ENCODE measurements at regions not wholly inside any gene's neighbourhood (a gene's known extent, or its start where the extent isn't known, plus 50 kb on each side); places are given as distances from the start of the nearest gene placed in this dataset.

- no peaks in the 10 kb centered on the region for H3K27me3 ChIP-seq (ENCODE audit: insufficient read depth, poor library complexity, severe bottlenecking)
- TF ChIP-seq REST (IDR thresholded peaks at IDR 0.05; ENCODE audit: insufficient replicate concordance, low read depth) = no peak
- no peak for TF ChIP-seq POLR2AphosphoS5 (IDR thresholded peaks at IDR 0.05; ENCODE audit: low read depth)
- TF ChIP-seq SPI1 (IDR thresholded peaks at IDR 0.05; ENCODE audit: borderline replicate concordance, low read depth) = no peak
- TF ChIP-seq GABPA (IDR thresholded peaks at IDR 0.05; ENCODE audit: low read depth) = no peak
- no peak for TF ChIP-seq CTCF (IDR thresholded peaks at IDR 0.05; ENCODE audit: insufficient read depth, low read length)
- H3K27ac ChIP-seq (replicated peaks) = no peak overlapping the region
- DNase-seq (ENCODE audit: low read depth in 1 of 2, low spot score in 1 of 2) = no peak
- H3K4me3 ChIP-seq (replicated peaks; ENCODE audit: insufficient read depth, low read length) = no peak overlapping the region
Measured at GRCh38 chr2:49291619-49292018, 137.3 kb upstream of the FSHR start.

GRCh38 chr2:49289711-49290110 lies 135.4 kb upstream of the FSHR start:
- H3K4me3 ChIP-seq (replicated peaks; ENCODE audit: insufficient read depth, low read length) = no peak overlapping the region
- no peak for TF ChIP-seq SPI1 (IDR thresholded peaks at IDR 0.05; ENCODE audit: borderline replicate concordance, low read depth)
- DNase-seq (ENCODE audit: low read depth in 1 of 2, low spot score in 1 of 2) = no peak
- H3K27ac ChIP-seq (replicated peaks) = no peak overlapping the region
- no peaks in the 10 kb centered on the region for H3K27me3 ChIP-seq (ENCODE audit: insufficient read depth, poor library complexity, severe bottlenecking)

GRCh38 chr2:49288902-49289700 lies 134.8 kb upstream of the FSHR start:
- no peak overlapping the region for H3K4me3 ChIP-seq (replicated peaks; ENCODE audit: insufficient read depth, low read length)
- TF ChIP-seq GABPA (IDR thresholded peaks at IDR 0.05; ENCODE audit: low read depth) (no peak), CTCF (IDR thresholded peaks at IDR 0.05; ENCODE audit: insufficient read depth, low read length) (no peak), SPI1 (IDR thresholded peaks at IDR 0.05; ENCODE audit: borderline replicate concordance, low read depth) (no peak), POLR2AphosphoS5 (IDR thresholded peaks at IDR 0.05; ENCODE audit: low read depth) (no peak), REST (IDR thresholded peaks at IDR 0.05; ENCODE audit: insufficient replicate concordance, low read depth) (no peak)
- no peak for DNase-seq (ENCODE audit: low read depth in 1 of 2, low spot score in 1 of 2)
- H3K27me3 ChIP-seq (ENCODE audit: insufficient read depth, poor library complexity, severe bottlenecking) = no peaks in the 10 kb centered on the region
- no peak overlapping the region for H3K27ac ChIP-seq (replicated peaks)

GRCh38 chr2:49288113-49288705 lies 133.9 kb upstream of the FSHR start:
- TF ChIP-seq GABPA (IDR thresholded peaks at IDR 0.05; ENCODE audit: low read depth) (no peak), REST (IDR thresholded peaks at IDR 0.05; ENCODE audit: insufficient replicate concordance, low read depth) (no peak), SPI1 (IDR thresholded peaks at IDR 0.05; ENCODE audit: borderline replicate concordance, low read depth) (no peak), POLR2AphosphoS5 (IDR thresholded peaks at IDR 0.05; ENCODE audit: low read depth) (no peak), CTCF (IDR thresholded peaks at IDR 0.05; ENCODE audit: insufficient read depth, low read length) (no peak)
- no peak for DNase-seq (ENCODE audit: low read depth in 1 of 2, low spot score in 1 of 2)
- no peaks in the 10 kb centered on the region for H3K27me3 ChIP-seq (ENCODE audit: insufficient read depth, poor library complexity, severe bottlenecking)

More at GRCh38 chr2:49288113-49288705, 133.9 kb upstream of the FSHR start:
- no peak overlapping the region for H3K4me3 ChIP-seq (replicated peaks; ENCODE audit: insufficient read depth, low read length)
- H3K27ac ChIP-seq (replicated peaks) = no peak overlapping the region
